Hematopoietic multipotent progenitor cell treated with erythropoietin and hydrocortisone succinate and interleukin-3 and kit ligand, for 15 days (in vitro differentiated cells): ENCODE measurements at regions not wholly inside any gene's neighbourhood (a gene's known extent, or its start where the extent isn't known, plus 50 kb on each side); places are given as distances from the start of the nearest gene placed in this dataset.

Source experiments
- DNase-seq: peaks from one replicate; pipeline ENCODE4 v3.0.0-alpha.2; 2015; ENCODE audit warnings: low spot score

DNA sequence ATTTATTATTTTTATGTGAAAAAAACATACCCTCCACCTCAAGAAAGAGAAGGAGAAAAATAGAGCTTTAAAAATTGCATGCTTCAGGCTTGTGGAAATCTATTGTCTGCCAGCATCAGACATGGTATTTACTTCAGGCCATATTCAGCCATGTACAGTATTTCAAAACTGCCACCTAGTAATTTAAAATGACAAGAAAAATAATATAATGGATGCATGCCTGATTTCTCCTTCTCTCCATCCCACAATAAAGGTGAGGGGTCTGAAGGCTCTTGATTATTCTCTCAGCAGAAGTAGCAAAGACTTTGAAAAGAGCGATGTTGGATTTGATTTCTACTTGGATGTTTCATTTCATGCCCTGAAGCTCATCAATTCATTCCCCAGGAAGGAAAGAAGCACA lies 250.7 kb downstream of the TBC1D4 start:
- DNase-seq: no peak

DNA sequence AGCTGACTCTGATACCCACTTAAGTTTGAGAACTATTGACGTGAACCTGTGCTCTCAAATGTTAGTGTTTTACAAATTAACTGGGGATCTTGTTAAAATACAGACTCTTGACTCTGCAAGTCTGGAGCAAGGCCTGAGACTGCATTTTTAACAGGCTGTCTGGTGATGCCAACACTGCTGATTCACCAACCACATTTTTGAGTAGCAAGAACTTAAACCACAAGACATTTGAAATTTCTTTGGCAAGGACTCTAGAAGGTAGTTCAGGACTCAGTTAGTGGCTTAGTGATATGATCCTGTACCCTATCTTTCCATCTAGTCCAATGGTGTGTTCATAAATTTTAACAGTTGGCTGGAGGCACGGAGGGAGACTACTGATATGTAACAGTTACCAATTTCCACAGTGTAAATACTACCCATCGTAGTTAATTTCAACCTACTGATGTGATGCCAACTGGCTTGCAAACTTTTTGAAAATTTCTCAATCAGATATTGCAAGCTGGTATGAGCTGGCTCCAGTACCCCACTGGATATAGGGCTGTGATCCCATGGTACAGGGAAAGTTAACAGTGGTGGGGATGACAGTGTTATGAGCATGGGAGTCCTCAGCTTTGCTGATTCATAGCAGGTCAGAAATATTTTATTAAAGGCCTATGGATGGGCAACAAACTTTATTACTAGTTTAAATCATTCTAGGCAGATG lies 255.1 kb downstream of the TBC1D4 start:
- DNase-seq: no peak

- DNase-seq: no peak
Measured at GRCh38 chr13:75226092-75226491, 255.9 kb downstream of the TBC1D4 start.

GRCh38 chr13:75225288-75226032 lies 256.5 kb downstream of the TBC1D4 start:
- no peak for DNase-seq

DNA sequence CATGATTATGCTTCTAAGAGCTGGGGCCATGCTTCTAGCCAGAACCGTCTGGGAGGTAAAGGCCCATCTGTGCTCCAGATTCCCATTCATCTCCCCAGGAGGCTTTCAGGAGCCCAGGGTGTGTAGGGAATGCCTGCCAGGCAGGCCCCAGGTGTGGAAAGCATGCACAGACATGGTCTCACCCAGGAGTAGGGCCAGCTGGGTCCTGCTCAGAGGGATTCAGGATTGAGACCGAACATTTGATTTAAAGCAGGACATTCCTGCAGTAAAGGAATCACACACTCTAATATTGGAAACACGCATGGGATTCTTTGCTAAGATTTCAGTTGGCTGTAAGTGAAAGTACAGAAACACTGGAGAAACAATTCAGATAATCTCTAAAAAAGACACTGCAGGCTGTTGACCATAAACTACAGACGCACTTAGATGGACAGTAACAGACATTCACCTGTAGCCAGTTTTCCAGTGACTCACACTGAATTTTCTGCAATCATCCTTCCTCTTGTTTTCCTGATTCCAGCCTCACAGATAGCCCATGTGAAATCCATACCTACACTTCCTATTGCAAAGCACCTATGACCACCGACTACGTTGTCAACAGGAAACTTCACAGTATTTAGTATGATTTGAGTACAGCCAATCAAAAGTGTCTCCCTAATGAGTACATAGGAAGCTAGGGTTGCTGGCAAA lies 257.8 kb downstream of the TBC1D4 start:
- DNase-seq: no peak

- no peak for DNase-seq
Measured at GRCh38 chr13:75222031-75222430, 259.9 kb downstream of the TBC1D4 start.

DNA sequence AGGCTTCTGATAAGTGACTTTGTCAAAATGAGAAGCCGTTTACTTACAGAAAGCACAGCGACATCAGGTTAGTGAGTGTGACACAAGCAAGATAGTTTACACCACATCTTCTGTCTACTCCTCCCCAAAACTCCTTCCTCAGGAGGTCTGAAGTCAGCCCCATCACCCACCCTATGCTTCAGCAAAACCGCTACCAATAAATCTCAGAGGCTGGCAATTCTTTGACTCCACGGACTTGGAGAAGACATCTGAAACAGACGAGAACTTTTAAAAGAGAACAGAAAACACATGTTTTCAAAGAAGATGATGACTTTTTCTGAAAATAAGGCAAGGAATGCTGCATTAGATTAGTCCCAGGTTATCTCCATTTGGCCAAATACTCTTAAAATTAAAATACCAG lies 261.1 kb downstream of the TBC1D4 start:
- DNase-seq: no peak

DNA sequence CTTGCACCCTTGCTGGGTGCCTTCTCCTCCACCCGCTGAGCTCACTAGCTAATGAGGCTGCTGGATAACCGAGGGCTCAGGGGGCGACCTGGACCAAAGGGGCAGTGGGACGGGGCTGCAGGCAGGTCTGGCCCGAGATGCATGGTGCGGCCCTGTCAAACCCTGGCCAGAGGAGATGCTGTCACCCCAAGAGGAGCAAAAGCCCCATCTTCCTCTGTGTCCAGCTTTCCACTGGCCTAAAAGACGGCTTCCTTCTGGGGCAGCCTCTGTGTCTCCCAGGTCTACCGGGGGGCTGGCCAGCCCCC lies 261.8 kb downstream of the TBC1D4 start:
- DNase-seq: no peak

DNA sequence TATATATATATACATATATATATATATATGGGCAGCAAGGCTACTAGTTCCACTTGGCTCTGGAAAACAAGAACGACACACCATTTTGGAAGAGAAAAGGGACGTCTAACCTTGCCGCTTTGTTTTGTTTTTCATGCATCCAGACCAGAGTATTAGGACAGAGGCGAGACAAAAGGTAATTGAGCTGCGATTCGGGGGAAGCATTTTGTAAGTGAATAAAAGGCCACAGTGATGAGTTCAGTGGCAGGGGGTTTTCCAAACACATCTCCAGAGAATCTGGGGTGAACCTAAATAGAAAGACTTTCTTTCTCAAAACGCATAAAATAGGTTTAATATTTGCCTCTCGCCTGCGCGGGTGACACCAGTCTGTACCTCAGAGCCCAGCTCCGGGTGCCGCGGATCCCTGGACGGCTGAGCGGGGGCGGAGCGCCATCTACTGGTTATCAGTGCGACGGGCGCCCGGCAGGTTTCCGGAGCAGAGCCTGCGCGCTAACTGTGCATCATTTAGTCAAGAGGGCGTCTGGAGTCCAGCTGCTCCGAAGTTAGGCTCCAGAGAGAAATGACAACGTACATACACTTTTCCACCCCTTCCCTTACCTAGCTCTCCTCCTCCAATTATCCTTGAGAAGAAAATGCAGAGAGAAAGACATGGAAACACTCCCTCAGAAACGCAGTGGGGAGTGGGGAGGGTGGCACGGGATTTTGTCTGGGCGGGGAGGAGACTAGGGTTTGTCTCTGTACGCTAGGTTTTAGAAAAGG lies 262.3 kb downstream of the TBC1D4 start:
- peak; percentile 17 for DNase-seq

GRCh38 chr13:75217949-75218348 lies 264.0 kb downstream of the TBC1D4 start:
- DNase-seq: no peak

- no peak for DNase-seq
Measured at GRCh38 chr13:75216038-75216437, 265.9 kb downstream of the TBC1D4 start.

DNA sequence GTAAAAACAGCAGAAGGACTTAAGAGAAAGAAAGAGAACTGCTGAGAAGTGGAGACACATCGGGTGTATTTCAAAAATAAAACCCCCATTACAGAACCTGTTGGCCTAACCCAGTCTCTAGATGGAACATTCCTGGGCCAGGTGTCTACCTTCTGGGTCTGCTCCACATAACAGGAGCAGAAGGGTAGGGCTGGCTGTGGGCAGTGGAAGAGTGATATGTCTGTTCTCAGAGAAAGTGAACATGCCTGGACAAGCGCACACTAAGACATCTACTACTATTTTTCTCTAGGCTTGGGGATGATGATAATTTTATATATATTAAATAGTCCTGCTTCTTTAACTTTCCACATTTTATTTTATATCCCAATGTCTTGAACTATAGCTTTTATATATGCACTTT lies 267.1 kb downstream of the TBC1D4 start:
- DNase-seq: no peak

- no peak for DNase-seq
Measured at GRCh38 chr13:75202981-75203380, 279.0 kb downstream of the TBC1D4 start.

DNA sequence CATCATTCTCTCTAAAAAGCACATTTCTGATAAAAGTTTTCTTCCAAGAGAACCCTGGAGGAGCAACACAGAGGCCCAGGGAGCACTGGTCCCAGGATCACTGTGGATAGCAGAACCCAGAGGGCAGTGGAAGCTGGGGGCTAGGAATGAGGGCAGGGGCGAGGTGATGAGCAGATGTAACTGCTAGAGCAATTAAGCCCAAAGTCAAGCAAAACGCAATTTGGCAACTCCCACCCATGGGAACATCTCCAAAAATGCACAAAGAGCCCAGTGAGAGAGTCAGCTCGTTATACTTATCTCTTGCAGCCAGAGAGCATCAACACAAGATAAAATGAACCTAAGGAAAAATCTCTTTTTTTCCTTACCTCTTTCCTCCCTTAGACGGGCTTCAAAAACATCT lies 284.2 kb downstream of the TBC1D4 start:
- DNase-seq: no peak

GRCh38 chr13:75196147-75196837 lies 285.7 kb downstream of the TBC1D4 start:
- no peak for DNase-seq

GRCh38 chr13:75195495-75196146 lies 286.3 kb downstream of the TBC1D4 start:
- DNase-seq: no peak

DNA sequence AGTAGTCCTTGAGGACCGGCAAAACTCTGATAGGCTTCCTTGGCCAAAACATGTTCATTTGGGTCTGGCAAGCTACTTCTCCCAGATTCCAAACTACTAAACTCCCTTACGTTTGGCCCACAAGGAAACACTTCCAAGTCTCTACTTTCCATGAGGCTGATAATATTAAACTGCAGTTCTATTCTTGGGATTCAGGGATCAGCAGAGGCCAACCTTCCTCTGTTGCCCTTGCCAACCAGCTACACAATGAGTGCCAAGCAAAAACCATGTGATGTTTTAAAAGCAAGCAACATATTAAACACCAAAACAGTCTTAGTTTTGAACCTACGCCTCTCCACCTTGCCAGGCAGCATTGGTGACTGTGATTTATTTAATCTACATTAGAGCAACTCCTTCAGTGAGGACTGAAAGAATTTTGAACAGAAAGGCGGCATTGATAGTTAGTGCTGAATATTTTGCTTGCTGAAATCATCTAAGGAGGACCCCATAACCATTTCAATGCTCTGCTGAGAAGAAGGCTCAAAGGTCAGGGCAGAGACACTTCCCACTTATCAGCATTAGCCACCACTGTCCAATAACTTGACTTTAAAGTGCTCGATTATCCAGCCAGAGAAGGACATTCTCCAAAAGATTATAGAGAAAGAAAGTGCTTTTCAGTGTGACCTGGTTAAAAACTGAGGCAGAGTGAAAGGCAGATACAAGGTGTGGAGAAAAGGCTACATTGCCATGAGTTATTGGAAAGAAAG lies 287.1 kb downstream of the TBC1D4 start:
- no peak for DNase-seq

- no peak for DNase-seq
Measured at GRCh38 chr13:75186379-75186778, 295.6 kb downstream of the TBC1D4 start.

DNA sequence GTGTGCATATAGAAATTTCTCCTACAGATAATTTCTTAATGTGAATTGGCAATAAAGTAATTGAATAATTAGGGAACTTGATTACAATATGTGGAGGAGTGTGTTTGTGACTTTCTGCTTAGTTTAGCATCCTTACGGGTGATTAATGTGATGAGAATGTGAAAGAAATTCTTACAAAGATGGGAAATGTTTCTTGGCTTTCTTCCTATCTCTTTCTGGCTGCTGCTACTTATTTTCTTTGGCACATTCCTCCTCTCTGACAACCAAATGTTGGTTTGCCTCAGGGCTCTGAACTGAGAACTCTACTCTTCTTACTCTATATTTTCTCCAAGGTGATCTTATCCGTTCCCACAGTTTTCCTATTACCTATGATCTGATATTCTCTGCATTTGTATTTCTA lies 300.1 kb downstream of the TBC1D4 start:
- DNase-seq: no peak

- no peak for DNase-seq
Measured at GRCh38 chr13:75180805-75181455, 301.0 kb downstream of the TBC1D4 start.
